ENCODE measurements at regions not wholly inside any gene's neighbourhood (a gene's known extent, or its start where the extent isn't known, plus 50 kb on each side); places are given as distances from the start of the nearest gene placed in this dataset.

- no peak overlapping the region for H3K4me3 ChIP-seq (ENCODE audit: control extremely low read depth in 1 of 5, extremely low read depth in 1 of 5, insufficient read depth in 1 of 5, low read depth in 2 of 5, low read length in 4 of 5)
- H2AFZ ChIP-seq (ENCODE audit: insufficient read depth, low read depth, low read length, poor library complexity, severe bottlenecking): no peak overlapping the region
- no peaks in the 10 kb centered on the region for H3K4me1 ChIP-seq (ENCODE audit: control insufficient read depth in 2 of 2, insufficient read depth in 2 of 2, low read length in 2 of 2)
- H3K79me2 ChIP-seq (ENCODE audit: control insufficient read depth, insufficient read depth, low read length): no peaks in the 10 kb centered on the region
- H3K4me2 ChIP-seq (replicated peaks; ENCODE audit: low read depth, low read length, poor library complexity, severe bottlenecking): no peak overlapping the region
- POLR2A ChIA-PET: no interaction called here
- no peaks in the 10 kb centered on the region for H3K36me3 ChIP-seq (replicated peaks in 1 of 2; ENCODE audit: control extremely low read depth in 1 of 2, control insufficient read depth in 1 of 2, extremely low read depth in 1 of 2, insufficient read depth in 2 of 2, low read length in 1 of 2)
- no peak for ATAC-seq (ENCODE audit: low read depth)
- H3K27me3 ChIP-seq (replicated peaks in 1 of 4; ENCODE audit: control extremely low read depth in 1 of 4, control insufficient read depth in 3 of 4, insufficient read depth in 4 of 4, low read length in 3 of 4): peaks cover 0 to 14% (median 0%) of the 10 kb centered on the region in 4 experiments
- H3K27ac Mint-ChIP-seq: no peak overlapping the region
- H3K4me1 Mint-ChIP-seq: no peaks in the 10 kb centered on the region
- no peak overlapping the region for H3K27ac ChIP-seq (ENCODE audit: low read length in 2 of 2)
- peaks cover 0 to 24% (median 5%) of the 10 kb centered on the region in 3 donors for H3K9me3 ChIP-seq (ENCODE audit: control extremely low read depth in 1 of 3, control insufficient read depth in 2 of 3, insufficient read depth in 1 of 3, low read length in 2 of 3)
- DNase-seq: no peak
- H3K9ac ChIP-seq (ENCODE audit: low read length): no peak overlapping the region
- CTCF ChIA-PET: no interaction called here
- WGBS (ENCODE audit: insufficient coverage): 100% methylated on average over 5 of the region's 5 CpGs
- TF ChIP-seq CTCF (IDR thresholded peaks at IDR 0.05) (no peak), EZH2 (IDR thresholded peaks at IDR 0.05; ENCODE audit: borderline replicate concordance, insufficient read depth, low read depth, low read length, poor library complexity, severe bottlenecking) (no peak)
- H3K27me3 Mint-ChIP-seq: peaks cover 32% of the 10 kb centered on the region
- intact Hi-C loops (cut with micrococcal nuclease): no loop called here
- H4K20me1 ChIP-seq (ENCODE audit: control insufficient read depth, insufficient read depth, low read length, poor library complexity, severe bottlenecking): no peaks in the 10 kb centered on the region
- H3K9me3 Mint-ChIP-seq (ENCODE audit: insufficient read depth): peaks cover 5% of the 10 kb centered on the region
- no peak overlapping the region for H3K4me3 Mint-ChIP-seq
Measured at GRCh38 chr12:111276146-111276545, 92.7 kb downstream of the PHETA1 start.

- no peak for DNase-seq
- TF ChIP-seq EZH2 (IDR thresholded peaks at IDR 0.05; ENCODE audit: borderline replicate concordance, insufficient read depth, low read depth, low read length, poor library complexity, severe bottlenecking): no peak
- TF ChIP-seq CTCF (IDR thresholded peaks at IDR 0.05): no peak
- no peak overlapping the region for H3K4me3 Mint-ChIP-seq
- Histone ChIP-seq H2AFZ (ENCODE audit: insufficient read depth, low read depth, low read length, poor library complexity, severe bottlenecking) (no peak overlapping the region), H3K9me3 (ENCODE audit: control extremely low read depth in 1 of 3, control insufficient read depth in 2 of 3, insufficient read depth in 1 of 3, low read length in 2 of 3) (peaks cover 0 to 15% (median 0%) of the 10 kb centered on the region in 3 donors), H3K27me3 (replicated peaks in 1 of 4; ENCODE audit: control extremely low read depth in 1 of 4, control insufficient read depth in 3 of 4, insufficient read depth in 4 of 4, low read length in 3 of 4) (peaks cover 0 to 9% (median under 1%) of the 10 kb centered on the region in 4 experiments), H3K36me3 (replicated peaks in 1 of 2; ENCODE audit: control extremely low read depth in 1 of 2, control insufficient read depth in 1 of 2, extremely low read depth in 1 of 2, insufficient read depth in 2 of 2, low read length in 1 of 2) (no peaks in the 10 kb centered on the region), H3K4me2 (replicated peaks; ENCODE audit: low read depth, low read length, poor library complexity, severe bottlenecking) (no peak overlapping the region), H3K9ac (ENCODE audit: low read length) (no peak overlapping the region), H3K27ac (ENCODE audit: low read length in 2 of 2) (no peak overlapping the region), H3K4me1 (ENCODE audit: control insufficient read depth in 2 of 2, insufficient read depth in 2 of 2, low read length in 2 of 2) (no peaks in the 10 kb centered on the region), H3K79me2 (ENCODE audit: control insufficient read depth, insufficient read depth, low read length) (no peaks in the 10 kb centered on the region), H4K20me1 (ENCODE audit: control insufficient read depth, insufficient read depth, low read length, poor library complexity, severe bottlenecking) (no peaks in the 10 kb centered on the region), H3K4me3 (ENCODE audit: control extremely low read depth in 1 of 5, extremely low read depth in 1 of 5, insufficient read depth in 1 of 5, low read depth in 2 of 5, low read length in 4 of 5) (no peak overlapping the region)
- peaks cover 31% of the 10 kb centered on the region for H3K27me3 Mint-ChIP-seq
- CTCF ChIA-PET: no interaction called here
- ATAC-seq (ENCODE audit: low read depth): no peak
- no peaks in the 10 kb centered on the region for H3K9me3 Mint-ChIP-seq (ENCODE audit: insufficient read depth)
- H3K27ac Mint-ChIP-seq: no peak overlapping the region
- H3K4me1 Mint-ChIP-seq: no peaks in the 10 kb centered on the region
- POLR2A ChIA-PET: no interaction called here
- intact Hi-C loops (cut with micrococcal nuclease): no loop called here
- 87% methylated on average over 10 of the region's 10 CpGs for WGBS (ENCODE audit: insufficient coverage)
Measured at GRCh38 chr12:111275308-111275707, 93.6 kb downstream of the PHETA1 start.
